Keratinocyte (primary cell): ENCODE measurements at regions not wholly inside any gene's neighbourhood (a gene's known extent, or its start where the extent isn't known, plus 50 kb on each side); places are given as distances from the start of the nearest gene placed in this dataset.

Experiments
- DNase-seq: peaks from one replicate; pipeline ENCODE4 v3.0.0-alpha.2; 2011; ENCODE audit warnings: low read depth, missing footprints, low spot score
- FAIRE-seq: peaks from 2 replicates; lab custom pipeline; 2011; peaks lifted over from hg19 to GRCh38; lab: Jason Lieb, UNC
- H2AFZ ChIP-seq: 2 replicates; pipeline ENCODE4 v1.6.0; 2012; ENCODE audit warnings: low read length, control low read depth, inconsistent platforms; ENCODE audit not compliant: control insufficient read depth
- H3K27ac ChIP-seq: 2 replicates; pipeline ENCODE4 v1.5.1; 2011; ENCODE audit warnings: low read length; ENCODE audit not compliant: control insufficient read depth, insufficient read depth
- H3K27me3 ChIP-seq: 3 replicates; pipeline ENCODE4 v1.6.0; 2011; ENCODE audit warnings: low read length; ENCODE audit not compliant: control insufficient read depth, insufficient read depth; ENCODE audit errors: extremely low read depth
- H3K36me3 ChIP-seq, 2 experiments: 2 replicates in 1 of 2; 3 replicates in 1 of 2; pipeline ENCODE4 v1.5.1; 2011; ENCODE audit warnings: low read length in 2 of 2, mild to moderate bottlenecking in 1 of 2; ENCODE audit not compliant: control insufficient read depth in 2 of 2, insufficient read depth in 2 of 2; ENCODE audit errors: extremely low read depth in 1 of 2
- H3K4me1 ChIP-seq: 3 replicates; pipeline ENCODE4 v1.5.1; 2011; ENCODE audit warnings: low read length; ENCODE audit not compliant: control insufficient read depth, insufficient read depth; ENCODE audit errors: extremely low read depth
- H3K4me2 ChIP-seq: 3 replicates; pipeline ENCODE4 v1.6.0; 2011; ENCODE audit warnings: low read depth, low read length; ENCODE audit not compliant: control insufficient read depth, insufficient read depth; ENCODE audit errors: extremely low read depth
- H3K4me3 ChIP-seq, 3 experiments: fragments of 200-600 bp in 1 of 3; sonication (generic) in 1 of 3; 2 replicates in 2 of 3; 3 replicates in 1 of 3; pipeline ENCODE4 v1.5.1; 2011 to 2016; ENCODE audit warnings: low read length in 3 of 3, mild to moderate bottlenecking in 3 of 3, control low read depth in 2 of 3, inconsistent platforms in 1 of 3, low read depth in 1 of 3, mixed read lengths in 1 of 3, mixed run types in 1 of 3, moderate library complexity in 1 of 3; ENCODE audit not compliant: control insufficient read depth in 2 of 3, insufficient read depth in 2 of 3; ENCODE audit errors: extremely low read depth in 1 of 3
- H3K79me2 ChIP-seq: 2 replicates; pipeline ENCODE4 v1.6.0; 2012; ENCODE audit warnings: low read length; ENCODE audit not compliant: control insufficient read depth, insufficient read depth
- H3K9ac ChIP-seq: 3 replicates; pipeline ENCODE4 v1.6.0; 2011; ENCODE audit warnings: low read length; ENCODE audit not compliant: control insufficient read depth, insufficient read depth; ENCODE audit errors: extremely low read depth
- H3K9me1 ChIP-seq: 3 replicates; pipeline ENCODE4 v1.6.0; 2011; ENCODE audit warnings: low read length; ENCODE audit not compliant: control insufficient read depth, insufficient read depth; ENCODE audit errors: extremely low read depth
- H3K9me3 ChIP-seq: 2 replicates; pipeline ENCODE4 v1.5.1; 2012; ENCODE audit warnings: low read depth, low read length; ENCODE audit not compliant: control insufficient read depth
- H4K20me1 ChIP-seq: 3 replicates; pipeline ENCODE4 v1.6.0; 2011; ENCODE audit warnings: low read length; ENCODE audit not compliant: control insufficient read depth, insufficient read depth; ENCODE audit errors: extremely low read depth
- EZH2 ChIP-seq: IDR thresholded peaks from one replicate; pipeline ENCODE4 v1.6.1; 2012; ENCODE audit warnings: inconsistent platforms, mild to moderate bottlenecking, low read length, moderate library complexity
- dilution Hi-C: fragments of 300-500 bp; cut with MboI; formaldehyde crosslinking; loops from one replicate; pipeline ENCODE4 v1.7.0; 2020; ENCODE audit warnings: low sequenced_read_pairs; ENCODE audit not compliant: extremely low pct_ligation_motif_present
- TF ChIP-seq, protein P1 (sequence below), 3 experiments: IDR thresholded peaks in 1 of 3; conservative IDR thresholded peaks in 1 of 3; optimal IDR thresholded peaks in 1 of 3; 2 replicates in 2 of 3; 3 replicates in 1 of 3; pipeline versions ENCODE3 to v1.5.1; 2011; ENCODE audit warnings: low read length in 3 of 3, mild to moderate bottlenecking in 3 of 3, moderate library complexity in 2 of 3, control low read depth in 1 of 3, inconsistent platforms in 1 of 3; ENCODE audit not compliant: insufficient read depth in 2 of 3; ENCODE audit errors: extremely low read depth in 1 of 3

DNA sequence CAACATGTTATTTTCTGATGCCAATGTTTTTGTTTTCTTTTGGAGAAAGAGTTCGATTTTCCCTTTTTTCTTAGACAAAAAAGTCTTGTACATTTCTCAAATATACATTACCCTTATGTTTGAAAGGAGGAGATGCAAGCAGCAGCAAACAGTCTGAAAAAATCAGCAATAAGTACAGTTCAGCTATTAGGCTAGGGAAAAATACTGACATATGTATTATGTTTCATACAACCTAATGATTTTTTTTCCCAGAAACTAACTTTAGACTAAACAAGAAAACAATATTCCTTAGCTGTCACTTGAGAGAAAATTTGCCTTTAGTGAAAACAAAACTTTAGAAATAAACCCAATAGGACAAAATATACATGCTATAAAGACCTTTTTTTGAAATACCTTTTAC lies 1223.5 kb downstream of the SLITRK1 start:
- no peak for TF ChIP-seq EZH2
- TF ChIP-seq, protein P1, sequence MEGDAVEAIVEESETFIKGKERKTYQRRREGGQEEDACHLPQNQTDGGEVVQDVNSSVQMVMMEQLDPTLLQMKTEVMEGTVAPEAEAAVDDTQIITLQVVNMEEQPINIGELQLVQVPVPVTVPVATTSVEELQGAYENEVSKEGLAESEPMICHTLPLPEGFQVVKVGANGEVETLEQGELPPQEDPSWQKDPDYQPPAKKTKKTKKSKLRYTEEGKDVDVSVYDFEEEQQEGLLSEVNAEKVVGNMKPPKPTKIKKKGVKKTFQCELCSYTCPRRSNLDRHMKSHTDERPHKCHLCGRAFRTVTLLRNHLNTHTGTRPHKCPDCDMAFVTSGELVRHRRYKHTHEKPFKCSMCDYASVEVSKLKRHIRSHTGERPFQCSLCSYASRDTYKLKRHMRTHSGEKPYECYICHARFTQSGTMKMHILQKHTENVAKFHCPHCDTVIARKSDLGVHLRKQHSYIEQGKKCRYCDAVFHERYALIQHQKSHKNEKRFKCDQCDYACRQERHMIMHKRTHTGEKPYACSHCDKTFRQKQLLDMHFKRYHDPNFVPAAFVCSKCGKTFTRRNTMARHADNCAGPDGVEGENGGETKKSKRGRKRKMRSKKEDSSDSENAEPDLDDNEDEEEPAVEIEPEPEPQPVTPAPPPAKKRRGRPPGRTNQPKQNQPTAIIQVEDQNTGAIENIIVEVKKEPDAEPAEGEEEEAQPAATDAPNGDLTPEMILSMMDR (optimal IDR thresholded peaks at IDR 0.05 in 1 of 3, IDR thresholded peaks at IDR 0.05 in 1 of 3, conservative IDR thresholded peaks at IDR 0.05 in 1 of 3; ENCODE audit: extremely low read depth in 1 of 3, insufficient read depth in 2 of 3, low read length in 3 of 3): no peak
- no peak for FAIRE-seq
- H2AFZ ChIP-seq: no peak overlapping the region

DNA sequence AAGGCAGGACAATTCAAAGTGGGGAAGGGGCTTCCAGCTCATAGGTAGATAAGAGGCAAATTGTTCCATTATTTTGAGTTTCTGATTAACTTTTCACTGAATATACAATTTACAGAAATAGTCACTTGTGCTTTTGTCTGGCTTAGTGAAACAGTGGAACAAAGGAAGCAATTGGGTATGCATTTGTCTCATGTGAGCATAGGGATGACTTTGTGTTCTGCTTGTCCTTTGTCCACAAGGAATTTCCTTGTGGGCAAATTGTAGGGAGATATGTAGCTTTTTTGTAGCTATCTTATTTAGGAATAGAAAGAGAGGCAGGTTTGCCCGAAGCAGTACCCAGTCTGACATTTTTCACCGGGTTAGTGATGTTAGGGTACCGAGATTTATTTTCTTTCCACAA lies 1224.8 kb downstream of the SLITRK1 start:
- H3K4me1 ChIP-seq: no peaks in the 10 kb centered on the region
- no peak overlapping the region for H3K4me3 ChIP-seq
- H3K4me2 ChIP-seq: no peak overlapping the region
- no peak for TF ChIP-seq EZH2
- TF ChIP-seq, protein P1 (optimal IDR thresholded peaks at IDR 0.05 in 1 of 3, IDR thresholded peaks at IDR 0.05 in 1 of 3, conservative IDR thresholded peaks at IDR 0.05 in 1 of 3; ENCODE audit: extremely low read depth in 1 of 3, insufficient read depth in 2 of 3, low read length in 3 of 3): no peak
- no peak overlapping the region for H3K27ac ChIP-seq
- no peak overlapping the region for H2AFZ ChIP-seq
- dilution Hi-C loops: no loop called here
- H3K36me3 ChIP-seq: no peaks in the 10 kb centered on the region
- no peak for FAIRE-seq
- no peaks in the 10 kb centered on the region for H3K79me2 ChIP-seq
- H3K9ac ChIP-seq: no peak overlapping the region
- no peaks in the 10 kb centered on the region for H3K9me3 ChIP-seq
- H3K9me1 ChIP-seq: no peaks in the 10 kb centered on the region
- no peaks in the 10 kb centered on the region for H4K20me1 ChIP-seq
- no peaks in the 10 kb centered on the region for H3K27me3 ChIP-seq
- no peak for DNase-seq

More for the DNA sequence above, 1223.5 kb downstream of the SLITRK1 start:
- dilution Hi-C loops: no loop called here
- H3K9me1 ChIP-seq: no peaks in the 10 kb centered on the region
- H3K9ac ChIP-seq: no peak overlapping the region
- H3K36me3 ChIP-seq: no peaks in the 10 kb centered on the region
- H3K4me1 ChIP-seq: no peaks in the 10 kb centered on the region
- H3K79me2 ChIP-seq: no peaks in the 10 kb centered on the region
- H3K27ac ChIP-seq: no peak overlapping the region
- H3K9me3 ChIP-seq: no peaks in the 10 kb centered on the region
- no peak overlapping the region for H3K4me3 ChIP-seq
- H3K4me2 ChIP-seq: no peak overlapping the region
- no peaks in the 10 kb centered on the region for H4K20me1 ChIP-seq
- DNase-seq: no peak
- no peaks in the 10 kb centered on the region for H3K27me3 ChIP-seq
